Lung (tissue), 11 donors: ENCODE measurements at regions not wholly inside any gene's neighbourhood (a gene's known extent, or its start where the extent isn't known, plus 50 kb on each side); places are given as distances from the start of the nearest gene placed in this dataset.

Experiments
- ATAC-seq: fragments of 200-7000 bp; cut with Tn5 transposase; one replicate; pipeline ENCODE4 v1.9.1; 2020; ENCODE audit warnings: moderate number of reproducible peaks; ENCODE audit not compliant: insufficient read depth, low FRiP score
- DNase-seq, 3 donors: peaks; one replicate each; pipeline ENCODE4 v3.0.0-alpha.2; 2013 to 2017
- H3K27ac ChIP-seq, 2 donors: one replicate each; pipeline ENCODE4 v1.5.1; 2013; ENCODE audit warnings: mild to moderate bottlenecking in 2 of 2, moderate library complexity in 2 of 2, control low read depth in 1 of 2, inconsistent platforms in 1 of 2, low read depth in 1 of 2, low read length in 1 of 2
- H3K27me3 ChIP-seq, 3 donors: one replicate each; pipeline ENCODE4 v1.5.1; 2013; ENCODE audit warnings: low read length in 2 of 3; ENCODE audit not compliant: control insufficient read depth in 3 of 3, insufficient read depth in 3 of 3
- H3K36me3 ChIP-seq, 4 donors: one replicate each; pipeline ENCODE4 v1.5.1; 2013; ENCODE audit warnings: low read length in 4 of 4, mild to moderate bottlenecking in 1 of 4, moderate library complexity in 1 of 4; ENCODE audit not compliant: control insufficient read depth in 4 of 4, insufficient read depth in 4 of 4
- H3K4me1 ChIP-seq, 5 donors: one replicate each; pipeline ENCODE4 v1.5.1; 2013; ENCODE audit warnings: low read length in 5 of 5, mild to moderate bottlenecking in 2 of 5, moderate library complexity in 1 of 5; ENCODE audit not compliant: control insufficient read depth in 5 of 5, insufficient read depth in 5 of 5
- H3K4me3 ChIP-seq: one replicate; pipeline ENCODE4 v1.5.1; 2013; ENCODE audit warnings: mild to moderate bottlenecking, control low read depth, moderate library complexity
- H3K9ac ChIP-seq, 2 donors: one replicate each; pipeline ENCODE4 v1.5.1; 2013; ENCODE audit warnings: low read length in 2 of 2, control low read depth in 1 of 2; ENCODE audit not compliant: insufficient read depth in 1 of 2
- H3K9me3 ChIP-seq, 4 donors: one replicate each; pipeline ENCODE4 v1.5.1; 2013; ENCODE audit warnings: low read length in 3 of 4, mild to moderate bottlenecking in 1 of 4, moderate library complexity in 1 of 4; ENCODE audit not compliant: control insufficient read depth in 4 of 4, insufficient read depth in 3 of 4
- WGBS, 2 donors: extraction: QIAGEN DNeasy Blood & Tissue Kit; methylation state at CpG; one replicate each; pipeline ENCODE4 v1.1.7; 2013; 5-methylcytosine and 5-hydroxymethylcytosine counted together
- TF ChIP-seq, protein P1 (sequence below): IDR thresholded peaks from 2 replicates; pipeline ENCODE4 v1.5.1; 2012; ENCODE audit warnings: mild to moderate bottlenecking; ENCODE audit errors: control extremely low read depth, extremely low read depth
- donor health status: control.
- donor health status: control.
- donor health status: Bipolar disorder and iron deficiency.
- donor health status: healthy.
- donor health status: DM: yes; HTN: yes; CAD: no.

DNA sequence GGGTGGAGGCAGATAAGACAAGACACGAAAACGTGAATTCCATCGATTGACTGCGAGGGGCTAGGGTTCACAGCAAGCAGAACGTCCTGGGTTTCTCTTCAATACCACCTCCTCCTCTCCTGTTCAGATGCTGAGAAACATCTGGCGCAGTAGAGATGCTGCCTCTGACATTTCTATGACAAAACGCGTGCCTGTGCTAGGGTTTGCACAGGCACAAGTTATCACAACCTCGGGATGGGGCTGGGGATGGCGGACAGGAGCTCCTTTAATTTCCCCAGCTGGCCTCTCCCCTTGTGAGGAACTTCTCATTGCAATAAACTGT is 99.8 kb upstream of the SVIL start:
- 13 to 29% methylated on average over 10 of the region's 10 CpGs for WGBS, 2 donors
- H3K27me3 ChIP-seq = no peaks in the 10 kb centered on the region
- no peaks in the 10 kb centered on the region for H3K36me3 ChIP-seq
- H3K4me1 ChIP-seq = peaks cover 0 to 24% (median 3%) of the 10 kb centered on the region in 5 donors
- no peaks in the 10 kb centered on the region for H3K9me3 ChIP-seq
- ATAC-seq (no peak), DNase-seq (peak in 1 of 3 donors; percentile 38)
- TF ChIP-seq, protein P1, sequence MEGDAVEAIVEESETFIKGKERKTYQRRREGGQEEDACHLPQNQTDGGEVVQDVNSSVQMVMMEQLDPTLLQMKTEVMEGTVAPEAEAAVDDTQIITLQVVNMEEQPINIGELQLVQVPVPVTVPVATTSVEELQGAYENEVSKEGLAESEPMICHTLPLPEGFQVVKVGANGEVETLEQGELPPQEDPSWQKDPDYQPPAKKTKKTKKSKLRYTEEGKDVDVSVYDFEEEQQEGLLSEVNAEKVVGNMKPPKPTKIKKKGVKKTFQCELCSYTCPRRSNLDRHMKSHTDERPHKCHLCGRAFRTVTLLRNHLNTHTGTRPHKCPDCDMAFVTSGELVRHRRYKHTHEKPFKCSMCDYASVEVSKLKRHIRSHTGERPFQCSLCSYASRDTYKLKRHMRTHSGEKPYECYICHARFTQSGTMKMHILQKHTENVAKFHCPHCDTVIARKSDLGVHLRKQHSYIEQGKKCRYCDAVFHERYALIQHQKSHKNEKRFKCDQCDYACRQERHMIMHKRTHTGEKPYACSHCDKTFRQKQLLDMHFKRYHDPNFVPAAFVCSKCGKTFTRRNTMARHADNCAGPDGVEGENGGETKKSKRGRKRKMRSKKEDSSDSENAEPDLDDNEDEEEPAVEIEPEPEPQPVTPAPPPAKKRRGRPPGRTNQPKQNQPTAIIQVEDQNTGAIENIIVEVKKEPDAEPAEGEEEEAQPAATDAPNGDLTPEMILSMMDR = no peak
- peak overlapping the region in 1 of 2 donors; percentile 51 for H3K9ac ChIP-seq
- H3K4me3 ChIP-seq = peak overlapping the region; percentile 90
- peak overlapping the region; percentile 96 to 97 for H3K27ac ChIP-seq

DNA sequence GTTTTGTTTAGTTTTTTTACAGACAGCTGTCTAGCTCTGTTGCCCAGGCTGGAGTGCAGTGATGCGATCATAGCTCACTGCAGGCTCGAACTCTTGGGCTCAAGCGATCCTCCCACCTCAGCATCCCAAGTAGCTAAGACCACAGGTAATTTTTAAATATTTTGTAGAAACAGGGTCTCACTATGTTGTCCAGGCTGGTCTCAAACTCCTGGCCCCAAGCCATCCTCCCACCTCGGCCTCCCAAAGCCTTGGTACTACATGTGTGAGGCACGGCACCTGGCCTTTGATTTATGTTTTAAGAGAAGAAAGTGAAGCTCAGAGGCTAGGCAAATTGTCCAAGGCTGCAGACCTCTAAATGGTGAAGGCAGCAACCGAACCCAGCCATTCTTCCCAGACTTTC is 98.6 kb upstream of the SVIL start:
- TF ChIP-seq, protein P1 = no peak
- Histone ChIP-seq H3K36me3 (no peaks in the 10 kb centered on the region), H3K4me3 (no peak overlapping the region), H3K27me3 (no peaks in the 10 kb centered on the region), H3K9ac (no peak overlapping the region), H3K9me3 (no peaks in the 10 kb centered on the region), H3K27ac (no peak overlapping the region), H3K4me1 (peaks cover 0 to 33% (median 9%) of the 10 kb centered on the region in 5 donors)
- 75 to 97% methylated on average over 6 of the region's 6 CpGs for WGBS, 2 donors
- no peak for DNase-seq
- ATAC-seq = no peak

DNA sequence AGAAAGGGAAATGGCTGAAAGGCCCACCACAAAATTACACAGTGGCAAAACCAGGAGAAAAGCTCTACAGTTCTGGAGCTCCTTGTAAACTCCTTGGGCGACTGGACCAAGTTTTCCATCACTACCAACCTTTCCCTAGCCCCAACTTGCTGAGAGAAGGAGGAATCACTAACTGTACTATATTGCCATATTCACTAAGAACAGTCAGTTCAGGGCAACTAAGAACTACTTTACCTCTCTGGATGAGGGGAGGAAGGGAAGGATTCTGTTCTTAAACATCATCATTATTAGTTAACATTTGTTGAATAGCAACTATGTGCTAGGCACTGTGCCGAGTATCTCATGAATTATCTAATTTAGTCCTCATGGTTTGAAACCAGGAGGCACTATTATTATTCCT is 98.1 kb upstream of the SVIL start:
- Histone ChIP-seq H3K36me3 (no peaks in the 10 kb centered on the region), H3K4me3 (no peak overlapping the region), H3K27ac (no peak overlapping the region), H3K4me1 (peaks cover 0 to 33% (median 10%) of the 10 kb centered on the region in 5 donors), H3K27me3 (no peaks in the 10 kb centered on the region), H3K9ac (no peak overlapping the region), H3K9me3 (no peaks in the 10 kb centered on the region)
- WGBS, 2 donors = 90 to 91% methylated on average over 2 of the region's 2 CpGs
- DNase-seq = no peak
- TF ChIP-seq, protein P1 = no peak
- ATAC-seq = no peak

DNA sequence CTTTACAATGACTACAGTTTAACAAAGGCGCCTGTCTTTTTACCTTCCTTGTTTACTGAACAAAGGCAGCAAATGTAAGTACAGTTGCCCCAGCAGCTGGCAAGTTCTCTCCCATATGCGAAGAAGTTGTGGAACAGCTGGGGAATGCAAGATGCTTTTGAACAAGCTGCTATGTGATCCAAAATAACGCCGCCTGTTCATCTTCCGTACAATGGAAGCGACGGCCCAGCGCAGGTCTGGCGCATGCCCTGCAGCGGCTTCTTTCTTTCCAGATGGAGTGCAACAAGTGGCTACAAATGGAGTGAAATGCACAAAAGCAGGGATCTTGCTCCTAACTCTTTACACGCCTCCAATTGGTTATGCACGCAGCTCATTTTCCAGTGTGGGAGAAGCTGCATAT is 97.0 kb upstream of the SVIL start:
- Histone ChIP-seq H3K27me3 (no peaks in the 10 kb centered on the region), H3K4me1 (peaks cover 0 to 29% (median 10%) of the 10 kb centered on the region in 5 donors), H3K9ac (no peak overlapping the region), H3K27ac (no peak overlapping the region), H3K9me3 (no peaks in the 10 kb centered on the region), H3K4me3 (no peak overlapping the region), H3K36me3 (no peaks in the 10 kb centered on the region)
- peak; percentile 19 to 63 (median 58) for DNase-seq
- 85 to 92% methylated on average over 12 of the region's 12 CpGs for WGBS, 2 donors
- no peak for ATAC-seq
- TF ChIP-seq, protein P1 = no peak
